LNCAP (cell line): ENCODE measurements at regions not wholly inside any gene's neighbourhood (a gene's known extent, or its start where the extent isn't known, plus 50 kb on each side); places are given as distances from the start of the nearest gene placed in this dataset.

ENCODE experiments used
- TF ChIP-seq, protein P1 (sequence below): fragments of 450-650 bp; IDR thresholded peaks from 2 replicates; pipeline ENCODE4 v1.5.1; 2017; ENCODE audit warnings: mild to moderate bottlenecking

DNA sequence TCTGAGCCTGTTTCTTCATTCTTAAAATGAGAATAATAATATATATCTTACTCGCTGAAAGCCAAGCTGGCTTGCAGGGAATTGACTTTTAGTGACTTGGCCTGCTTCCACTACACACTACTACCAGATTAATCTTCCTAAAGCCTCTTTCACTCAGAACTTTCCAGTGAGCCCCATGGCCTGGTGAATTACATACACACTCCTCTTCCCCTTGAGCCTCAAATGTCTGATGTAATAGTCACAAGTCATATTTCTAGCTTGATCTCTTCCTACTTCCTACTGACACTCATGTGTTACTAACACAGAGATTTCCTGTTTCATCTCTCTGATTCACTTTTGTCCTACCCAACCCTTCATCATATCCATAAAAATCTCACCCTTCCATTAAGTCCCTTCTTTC is 82.7 kb upstream of the SOX2 start:
- TF ChIP-seq, protein P1, sequence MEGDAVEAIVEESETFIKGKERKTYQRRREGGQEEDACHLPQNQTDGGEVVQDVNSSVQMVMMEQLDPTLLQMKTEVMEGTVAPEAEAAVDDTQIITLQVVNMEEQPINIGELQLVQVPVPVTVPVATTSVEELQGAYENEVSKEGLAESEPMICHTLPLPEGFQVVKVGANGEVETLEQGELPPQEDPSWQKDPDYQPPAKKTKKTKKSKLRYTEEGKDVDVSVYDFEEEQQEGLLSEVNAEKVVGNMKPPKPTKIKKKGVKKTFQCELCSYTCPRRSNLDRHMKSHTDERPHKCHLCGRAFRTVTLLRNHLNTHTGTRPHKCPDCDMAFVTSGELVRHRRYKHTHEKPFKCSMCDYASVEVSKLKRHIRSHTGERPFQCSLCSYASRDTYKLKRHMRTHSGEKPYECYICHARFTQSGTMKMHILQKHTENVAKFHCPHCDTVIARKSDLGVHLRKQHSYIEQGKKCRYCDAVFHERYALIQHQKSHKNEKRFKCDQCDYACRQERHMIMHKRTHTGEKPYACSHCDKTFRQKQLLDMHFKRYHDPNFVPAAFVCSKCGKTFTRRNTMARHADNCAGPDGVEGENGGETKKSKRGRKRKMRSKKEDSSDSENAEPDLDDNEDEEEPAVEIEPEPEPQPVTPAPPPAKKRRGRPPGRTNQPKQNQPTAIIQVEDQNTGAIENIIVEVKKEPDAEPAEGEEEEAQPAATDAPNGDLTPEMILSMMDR = no peak

DNA sequence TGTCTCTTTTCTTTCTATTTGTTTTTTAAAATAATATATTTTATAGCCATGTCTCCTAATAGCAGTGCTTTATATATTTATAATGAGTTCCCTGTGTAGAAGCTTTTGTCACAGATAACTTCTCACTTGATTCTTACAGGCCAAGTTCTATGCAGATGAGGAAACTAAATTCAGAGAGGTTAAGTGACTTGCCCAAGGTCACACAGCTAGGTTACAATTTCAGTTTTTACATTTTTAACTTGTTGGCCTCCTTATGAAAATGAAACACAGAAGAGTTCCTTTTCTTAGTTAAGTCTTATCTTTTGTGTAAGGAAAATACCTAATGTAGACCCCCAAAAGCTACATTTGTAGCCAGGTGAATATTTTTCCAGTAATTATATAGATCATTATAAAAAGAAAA is 83.3 kb upstream of the SOX2 start:
- TF ChIP-seq, protein P1 = no peak

DNA sequence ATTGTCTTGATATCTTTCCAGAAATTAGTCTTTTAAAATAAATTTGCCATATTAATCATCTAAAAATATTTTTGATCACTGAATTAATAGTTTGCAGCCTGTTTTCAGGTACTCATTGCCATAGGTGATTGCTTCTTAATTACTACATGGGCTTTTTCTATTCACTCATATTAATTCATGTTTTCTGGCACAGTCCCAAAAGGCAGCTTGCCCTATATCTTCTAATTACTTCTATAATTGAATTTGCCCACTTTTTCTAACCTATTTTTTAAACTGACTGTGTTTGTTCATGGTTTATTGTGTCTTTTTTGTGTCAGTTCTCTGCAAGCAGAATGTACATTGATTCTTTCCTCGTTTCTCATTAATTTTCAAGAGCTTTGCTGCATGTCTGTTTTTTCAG is 85.7 kb upstream of the SOX2 start:
- TF ChIP-seq, protein P1 = no peak

DNA sequence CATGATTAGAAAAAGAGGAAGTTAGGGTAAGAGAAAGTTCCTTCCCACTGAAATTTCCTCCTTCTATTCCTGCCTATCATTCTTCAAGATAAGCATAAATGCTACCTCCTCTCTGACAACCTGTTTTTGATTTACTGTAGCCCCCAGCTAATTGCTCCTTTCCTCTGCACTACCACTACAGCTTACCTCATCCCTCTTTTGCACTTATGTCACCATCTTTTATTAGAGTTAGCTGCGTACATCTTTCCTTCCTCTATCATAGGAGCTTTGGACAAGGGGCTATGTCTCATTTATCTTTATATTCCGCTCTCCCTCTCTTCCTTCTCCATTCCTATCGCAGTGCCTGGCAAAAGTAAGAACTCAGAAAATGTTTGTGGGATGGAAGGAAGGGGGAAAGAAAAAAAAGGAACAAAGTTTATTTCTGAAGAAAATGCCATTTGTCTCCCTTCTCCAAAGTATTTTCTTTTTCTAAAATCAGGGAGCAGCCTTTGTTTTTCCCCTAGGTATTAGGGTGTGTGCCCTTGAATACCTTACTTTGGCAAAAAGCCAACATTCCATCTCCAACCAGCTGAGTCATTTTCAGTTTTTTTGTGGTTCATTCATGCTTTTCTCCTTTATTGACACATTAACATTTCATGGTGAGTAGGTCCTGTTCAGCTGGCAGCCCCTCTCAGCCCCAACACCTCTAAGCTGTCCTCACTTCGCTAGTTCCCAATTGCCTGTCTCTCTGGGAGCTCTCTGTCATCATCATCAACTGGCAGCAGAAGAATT is 87.6 kb upstream of the SOX2 start:
- TF ChIP-seq, protein P1 = no peak

DNA sequence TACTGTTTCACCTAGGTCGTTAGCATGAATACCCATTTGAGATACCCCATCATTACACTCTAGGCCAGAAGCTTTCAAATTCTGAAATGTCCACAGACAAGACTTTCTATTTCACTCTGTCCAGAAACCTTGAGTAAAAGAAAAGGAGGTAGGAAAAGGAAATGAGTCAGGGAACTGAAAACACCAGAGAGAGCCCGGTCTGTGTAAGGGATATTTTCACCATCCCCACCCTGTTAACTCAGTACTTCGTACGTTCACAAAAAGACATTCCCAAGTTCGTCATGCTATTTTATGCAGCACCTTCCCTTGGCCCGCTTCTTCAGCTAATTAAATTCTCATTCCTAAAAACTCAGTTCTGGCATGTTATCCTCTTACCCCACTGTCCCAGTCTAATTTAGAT is 89.4 kb upstream of the SOX2 start:
- TF ChIP-seq, protein P1 = no peak

DNA sequence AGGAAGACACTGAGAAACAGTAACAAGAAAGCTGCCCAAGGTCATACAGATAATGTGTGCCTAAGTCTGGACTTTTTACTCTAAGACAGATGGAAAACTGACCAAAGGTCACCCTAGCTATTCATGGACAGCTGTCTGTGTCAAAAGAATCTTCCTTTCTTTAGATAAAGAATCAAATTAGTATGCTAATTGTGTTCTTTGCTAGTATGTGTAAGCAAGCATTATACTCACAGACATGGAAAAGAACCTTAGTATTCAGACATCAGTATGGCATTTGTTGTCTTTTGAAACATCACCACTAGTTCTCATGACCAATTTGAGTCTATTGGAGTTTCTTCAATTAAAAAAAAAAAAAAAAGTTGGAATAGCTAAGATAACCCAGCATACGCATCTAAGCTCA is 91.8 kb upstream of the SOX2 start:
- TF ChIP-seq, protein P1 = no peak

DNA sequence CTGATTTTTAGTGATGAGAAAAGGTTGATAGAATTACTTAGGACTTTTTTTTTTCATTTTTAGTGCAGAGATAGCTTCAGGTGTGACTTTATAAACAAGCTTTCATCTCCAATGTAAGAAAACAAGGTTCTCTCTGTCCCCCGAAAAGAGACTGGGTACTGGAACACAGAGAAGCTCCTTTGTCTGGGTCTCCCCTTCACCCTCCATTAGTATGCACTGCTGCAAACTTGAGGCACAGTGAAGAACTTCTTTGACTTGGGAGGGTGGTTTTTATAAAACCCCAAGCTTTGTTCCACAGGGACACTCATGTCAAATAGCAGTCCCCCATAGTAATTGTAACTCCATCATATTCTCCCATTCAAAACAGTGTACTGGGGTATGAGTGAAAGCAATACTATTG is 93.5 kb upstream of the SOX2 start:
- TF ChIP-seq, protein P1 = no peak
